ENCODE measurements at regions not wholly inside any gene's neighbourhood (a gene's known extent, or its start where the extent isn't known, plus 50 kb on each side); places are given as distances from the start of the nearest gene placed in this dataset.
A peak's percentile ranks its signal among the peaks of the same experiment; 100 is the strongest.

- no peaks in the 10 kb centered on the region for H3K27me3 ChIP-seq (ENCODE audit: control insufficient read depth, extremely low read depth, insufficient read depth, low read length)
- H2AFZ ChIP-seq (ENCODE audit: control insufficient read depth, low read length), result no peak overlapping the region
- dilution Hi-C loops (cut with MboI; ENCODE audit: extremely low pct_ligation_motif_present, low sequenced_read_pairs), result no loop called here
- no peak for TF ChIP-seq CTCF (optimal IDR thresholded peaks at IDR 0.05 in 1 of 3, IDR thresholded peaks at IDR 0.05 in 1 of 3, conservative IDR thresholded peaks at IDR 0.05 in 1 of 3; ENCODE audit: extremely low read depth in 1 of 3, insufficient read depth in 2 of 3, low read length in 3 of 3)
- no peak for TF ChIP-seq EZH2 (IDR thresholded peaks at IDR 0.05; ENCODE audit: low read length)
- no peak overlapping the region for H3K4me2 ChIP-seq (ENCODE audit: control insufficient read depth, extremely low read depth, insufficient read depth, low read depth, low read length)
- H3K9me3 ChIP-seq (ENCODE audit: control insufficient read depth, low read depth, low read length), result no peaks in the 10 kb centered on the region
- H3K4me1 ChIP-seq (ENCODE audit: control insufficient read depth, extremely low read depth, insufficient read depth, low read length), result peaks cover 46% of the 10 kb centered on the region
- H3K79me2 ChIP-seq (ENCODE audit: control insufficient read depth, insufficient read depth, low read length), result no peaks in the 10 kb centered on the region
- H3K9me1 ChIP-seq (ENCODE audit: control insufficient read depth, extremely low read depth, insufficient read depth, low read length), result no peaks in the 10 kb centered on the region
- no peaks in the 10 kb centered on the region for H4K20me1 ChIP-seq (ENCODE audit: control insufficient read depth, extremely low read depth, insufficient read depth, low read length)
- FAIRE-seq (no peak), DNase-seq (ENCODE audit: low read depth, low spot score) (no peak)
- H3K9ac ChIP-seq (ENCODE audit: control insufficient read depth, extremely low read depth, insufficient read depth, low read length), result no peak overlapping the region
- H3K36me3 ChIP-seq (ENCODE audit: control insufficient read depth in 2 of 2, extremely low read depth in 1 of 2, insufficient read depth in 2 of 2, low read length in 2 of 2), result no peaks in the 10 kb centered on the region
- no peak overlapping the region for H3K4me3 ChIP-seq (ENCODE audit: control insufficient read depth in 2 of 3, extremely low read depth in 1 of 3, insufficient read depth in 2 of 3, low read depth in 1 of 3, low read length in 3 of 3)
- H3K27ac ChIP-seq (ENCODE audit: control insufficient read depth, insufficient read depth, low read length), result no peak overlapping the region
Observed at GRCh38 chr1:116288201-116288598, 84.8 kb upstream of the ATP1A1 start.

GRCh38 chr1:116289193-116289592 is 83.9 kb upstream of the ATP1A1 start:
- H3K79me2 ChIP-seq (ENCODE audit: control insufficient read depth, insufficient read depth, low read length), result no peaks in the 10 kb centered on the region
- H3K4me1 ChIP-seq (ENCODE audit: control insufficient read depth, extremely low read depth, insufficient read depth, low read length), result peaks cover 46% of the 10 kb centered on the region
- dilution Hi-C loops (cut with MboI; ENCODE audit: extremely low pct_ligation_motif_present, low sequenced_read_pairs), result no loop called here
- H3K36me3 ChIP-seq (ENCODE audit: control insufficient read depth in 2 of 2, extremely low read depth in 1 of 2, insufficient read depth in 2 of 2, low read length in 2 of 2), result no peaks in the 10 kb centered on the region
- H4K20me1 ChIP-seq (ENCODE audit: control insufficient read depth, extremely low read depth, insufficient read depth, low read length), result no peaks in the 10 kb centered on the region
- H3K4me3 ChIP-seq (ENCODE audit: control insufficient read depth in 2 of 3, extremely low read depth in 1 of 3, insufficient read depth in 2 of 3, low read depth in 1 of 3, low read length in 3 of 3), result no peak overlapping the region
- FAIRE-seq, result no peak
- TF ChIP-seq CTCF (optimal IDR thresholded peaks at IDR 0.05 in 1 of 3, IDR thresholded peaks at IDR 0.05 in 1 of 3, conservative IDR thresholded peaks at IDR 0.05 in 1 of 3; ENCODE audit: extremely low read depth in 1 of 3, insufficient read depth in 2 of 3, low read length in 3 of 3), result no peak
- no peak for TF ChIP-seq EZH2 (IDR thresholded peaks at IDR 0.05; ENCODE audit: low read length)
- H3K9me1 ChIP-seq (ENCODE audit: control insufficient read depth, extremely low read depth, insufficient read depth, low read length), result no peaks in the 10 kb centered on the region
- H3K27ac ChIP-seq (ENCODE audit: control insufficient read depth, insufficient read depth, low read length), result no peak overlapping the region
- no peaks in the 10 kb centered on the region for H3K9me3 ChIP-seq (ENCODE audit: control insufficient read depth, low read depth, low read length)
- peak overlapping the region; percentile 36 for H3K4me2 ChIP-seq (ENCODE audit: control insufficient read depth, extremely low read depth, insufficient read depth, low read depth, low read length)
- no peak overlapping the region for H2AFZ ChIP-seq (ENCODE audit: control insufficient read depth, low read length)
- no peaks in the 10 kb centered on the region for H3K27me3 ChIP-seq (ENCODE audit: control insufficient read depth, extremely low read depth, insufficient read depth, low read length)
- no peak for DNase-seq (ENCODE audit: low read depth, low spot score)
- no peak overlapping the region for H3K9ac ChIP-seq (ENCODE audit: control insufficient read depth, extremely low read depth, insufficient read depth, low read length)
